ENCODE measurements at regions not wholly inside any gene's neighbourhood (a gene's known extent, or its start where the extent isn't known, plus 50 kb on each side); places are given as distances from the start of the nearest gene placed in this dataset.
A peak's percentile ranks its signal among the peaks of the same experiment; 100 is the strongest.

GRCh38 chr4:112910109-112910736 is 139.2 kb upstream of the ANK2 start:
- Histone ChIP-seq H3K27ac (peak overlapping the region in 1 of 2 donors; percentile 1), H3K4me3 (peak overlapping the region in 2 of 5 donors; percentile 8 to 12), H3K4me1 (replicated peaks in 1 of 2) (peaks cover 4 to 10% of the 10 kb centered on the region in 2 donors)
- peak in 7 of 8 experiments; percentile 22 to 82 (median 65) for ATAC-seq (replicated peaks in 6 of 8)
- in situ Hi-C loops (cut with MboI; ENCODE audit: low pct_unique_long_range_greater_than_20kb in 2 of 9, low sequenced_read_pairs in 9 of 9, unreplicated experiment in 9 of 9) = no loop called here
- whole genome bisulfite sequencing, 10 experiments = 4 to 43% (median 20%) methylated on average over 2 to 7 of the region's 7 CpGs; no CpG with 5 or more reads in 1 of the 10 experiments

GRCh38 chr4:112916868-112917267 is 132.6 kb upstream of the ANK2 start:
- no peak overlapping the region for H3K4me3 ChIP-seq
- in situ Hi-C loops (cut with MboI; ENCODE audit: low pct_unique_long_range_greater_than_20kb in 2 of 9, low sequenced_read_pairs in 9 of 9, unreplicated experiment in 9 of 9) = no loop called here
- ATAC-seq (replicated peaks in 6 of 8) = peak in 3 of 8 experiments; percentile 69 to 85 (median 73)
- no peak overlapping the region for H3K27ac ChIP-seq
- WGBS, 10 experiments = 63 to 100% (median 83%) methylated on average over 1 to 3 of the region's 3 CpGs; no CpG with 5 or more reads in 1 of the 10 experiments
- no peaks in the 10 kb centered on the region for H3K4me1 ChIP-seq (replicated peaks in 1 of 2)

GRCh38 chr4:112923516-112923915 is 125.9 kb upstream of the ANK2 start:
- in situ Hi-C loops (cut with MboI; ENCODE audit: low pct_unique_long_range_greater_than_20kb in 2 of 9, low sequenced_read_pairs in 9 of 9, unreplicated experiment in 9 of 9) = no loop called here

GRCh38 chr4:112926819-112927218 is 122.6 kb upstream of the ANK2 start:
- in situ Hi-C loops (cut with MboI; ENCODE audit: low pct_unique_long_range_greater_than_20kb in 2 of 9, low sequenced_read_pairs in 9 of 9, unreplicated experiment in 9 of 9) = loop anchor here in 8 of 9 experiments (25.0 kb wide), 2 partner anchors 165 to 290 kb away; partner anchors contain the start of genes LARP7 (in 8 of the 8) and ZGRF1 (in 8 of the 8)
- Histone ChIP-seq H3K27ac (no peak overlapping the region), H3K4me3 (no peak overlapping the region), H3K4me1 (replicated peaks in 1 of 2) (peaks cover 5 to 11% of the 10 kb centered on the region in 2 donors)
- peak in 1 of 8 experiments; percentile 56 for ATAC-seq (replicated peaks in 6 of 8)
- 14 to 100% (median 89%) methylated on average over 1 of the region's 1 CpG; no CpG with 5 or more reads in 3 of the 10 experiments for WGBS, 10 experiments

More at GRCh38 chr4:112923516-112923915, 125.9 kb upstream of the ANK2 start:
- Histone ChIP-seq H3K4me3 (no peak overlapping the region), H3K27ac (no peak overlapping the region), H3K4me1 (replicated peaks in 1 of 2) (peaks cover 5% of the 10 kb centered on the region in 2 donors)
- ATAC-seq (replicated peaks in 6 of 8) = no peak
- WGBS, 10 experiments = 0 to 100% (median 88%) methylated on average over 1 of the region's 1 CpG; no CpG with 5 or more reads in 1 of the 10 experiments

GRCh38 chr4:112927544-112927943 is 121.9 kb upstream of the ANK2 start:
- Histone ChIP-seq H3K27ac (no peak overlapping the region), H3K4me1 (replicated peaks in 1 of 2) (peaks cover 5 to 11% of the 10 kb centered on the region in 2 donors), H3K4me3 (no peak overlapping the region)
- 33 to 100% (median 83%) methylated on average over 1 of the region's 1 CpG for WGBS, 10 experiments
- in situ Hi-C loops (cut with MboI; ENCODE audit: low pct_unique_long_range_greater_than_20kb in 2 of 9, low sequenced_read_pairs in 9 of 9, unreplicated experiment in 9 of 9) = loop anchor here in 8 of 9 experiments (25.0 kb wide), 2 partner anchors 165 to 290 kb away; partner anchors contain the start of genes LARP7 (in 8 of the 8) and ZGRF1 (in 8 of the 8)
- peak in 1 of 8 experiments; percentile 61 for ATAC-seq (replicated peaks in 6 of 8)

- Histone ChIP-seq H3K4me1 (replicated peaks in 1 of 2) (peaks cover 5 to 8% of the 10 kb centered on the region in 2 donors), H3K27ac (no peak overlapping the region), H3K4me3 (no peak overlapping the region)
- in situ Hi-C loops (cut with MboI; ENCODE audit: low pct_unique_long_range_greater_than_20kb in 2 of 9, low sequenced_read_pairs in 9 of 9, unreplicated experiment in 9 of 9) = loop anchor here in 8 of 9 experiments (25.0 kb wide), 2 partner anchors 169 to 294 kb away; partner anchors contain the start of genes LARP7 (in 8 of the 8) and ZGRF1 (in 8 of the 8)
- 83 to 100% (median 98%) methylated on average over 1 to 4 of the region's 4 CpGs; no CpG with 5 or more reads in 1 of the 10 experiments for WGBS, 10 experiments
- ATAC-seq (replicated peaks in 6 of 8) = no peak
These were observed 118.5 kb upstream of the ANK2 start for GRCh38 chr4:112931001-112931400.

GRCh38 chr4:112933790-112934189 is 115.7 kb upstream of the ANK2 start:
- H3K4me1 ChIP-seq (replicated peaks in 1 of 2) = peaks cover 0 to 6% of the 10 kb centered on the region in 2 donors
- no peak overlapping the region for H3K4me3 ChIP-seq
- 45 to 93% (median 85%) methylated on average over 2 to 5 of the region's 5 CpGs for WGBS, 10 experiments
- in situ Hi-C loops (cut with MboI; ENCODE audit: low pct_unique_long_range_greater_than_20kb in 2 of 9, low sequenced_read_pairs in 9 of 9, unreplicated experiment in 9 of 9) = loop anchor here in 8 of 9 experiments (25.0 kb wide), 2 partner anchors 171 to 296 kb away; partner anchors contain the start of genes LARP7 (in 8 of the 8) and ZGRF1 (in 8 of the 8)
- no peak for ATAC-seq (replicated peaks in 6 of 8)
- H3K27ac ChIP-seq = no peak overlapping the region

GRCh38 chr4:112938461-112939058 is 110.9 kb upstream of the ANK2 start:
- in situ Hi-C loops (cut with MboI; ENCODE audit: low pct_unique_long_range_greater_than_20kb in 2 of 9, low sequenced_read_pairs in 9 of 9, unreplicated experiment in 9 of 9) = loop anchor here in 8 of 9 experiments (5.0 to 25.0 kb wide), 3 partner anchors 171 to 301 kb away; partner anchors contain the start of genes LARP7 (in 8 of the 8) and ZGRF1 (in 8 of the 8)
- Histone ChIP-seq H3K4me1 (replicated peaks in 1 of 2) (peaks cover 3 to 17% of the 10 kb centered on the region in 2 donors), H3K27ac (no peak overlapping the region), H3K4me3 (no peak overlapping the region)
- WGBS, 10 experiments = 0 to 43% (median 0%) methylated on average over 1 of the region's 1 CpG; no CpG with 5 or more reads in 2 of the 10 experiments
- peak in 4 of 8 experiments; percentile 27 to 45 (median 40) for ATAC-seq (replicated peaks in 6 of 8)

GRCh38 chr4:112939901-112940300 is 109.6 kb upstream of the ANK2 start:
- ATAC-seq (replicated peaks in 6 of 8) = no peak
- in situ Hi-C loops (cut with MboI; ENCODE audit: low pct_unique_long_range_greater_than_20kb in 2 of 9, low sequenced_read_pairs in 9 of 9, unreplicated experiment in 9 of 9) = loop anchor here in 8 of 9 experiments (5.0 to 25.0 kb wide), 3 partner anchors 173 to 303 kb away; partner anchors contain the start of genes LARP7 (in 8 of the 8) and ZGRF1 (in 8 of the 8)
- H3K27ac ChIP-seq = no peak overlapping the region
- no peak overlapping the region for H3K4me3 ChIP-seq
- 63 to 100% (median 90%) methylated on average over 1 to 4 of the region's 4 CpGs for WGBS, 10 experiments
- peaks cover 3 to 22% of the 10 kb centered on the region in 2 donors for H3K4me1 ChIP-seq (replicated peaks in 1 of 2)

- peak overlapping the region in 1 of 2 donors; percentile 25 for H3K27ac ChIP-seq
These were observed 109.1 kb upstream of the ANK2 start for GRCh38 chr4:112940336-112940735.

GRCh38 chr4:112942077-112942476 is 107.4 kb upstream of the ANK2 start:
- Histone ChIP-seq H3K4me1 (replicated peaks in 1 of 2) (peaks cover 3 to 31% of the 10 kb centered on the region in 2 donors), H3K27ac (no peak overlapping the region), H3K4me3 (no peak overlapping the region)
- in situ Hi-C loops (cut with MboI; ENCODE audit: low pct_unique_long_range_greater_than_20kb in 2 of 9, low sequenced_read_pairs in 9 of 9, unreplicated experiment in 9 of 9) = loop anchor here in 8 of 9 experiments (25.0 kb wide), 2 partner anchors 180 to 305 kb away; partner anchors contain the start of genes LARP7 (in 8 of the 8) and ZGRF1 (in 8 of the 8)
- 63 to 100% (median 93%) methylated on average over 1 to 2 of the region's 2 CpGs; no CpG with 5 or more reads in 1 of the 10 experiments for WGBS, 10 experiments
- ATAC-seq (replicated peaks in 6 of 8) = no peak

More at GRCh38 chr4:112940336-112940735, 109.1 kb upstream of the ANK2 start:
- peak in 1 of 8 experiments; percentile 50 for ATAC-seq (replicated peaks in 6 of 8)
- H3K4me3 ChIP-seq = no peak overlapping the region
- peaks cover 3 to 22% of the 10 kb centered on the region in 2 donors for H3K4me1 ChIP-seq (replicated peaks in 1 of 2)
- in situ Hi-C loops (cut with MboI; ENCODE audit: low pct_unique_long_range_greater_than_20kb in 2 of 9, low sequenced_read_pairs in 9 of 9, unreplicated experiment in 9 of 9) = loop anchor here in 8 of 9 experiments (25.0 kb wide), 2 partner anchors 178 to 303 kb away; partner anchors contain the start of genes LARP7 (in 8 of the 8) and ZGRF1 (in 8 of the 8)

GRCh38 chr4:112942997-112943396 is 106.5 kb upstream of the ANK2 start:
- ATAC-seq (replicated peaks in 6 of 8) = peak in 6 of 8 experiments; percentile 29 to 91 (median 66)
- Histone ChIP-seq H3K4me3 (no peak overlapping the region), H3K27ac (no peak overlapping the region), H3K4me1 (replicated peaks in 1 of 2) (peaks cover 3 to 33% of the 10 kb centered on the region in 2 donors)
- 46 to 100% (median 62%) methylated on average over 2 of the region's 2 CpGs for WGBS, 10 experiments
- in situ Hi-C loops (cut with MboI; ENCODE audit: low pct_unique_long_range_greater_than_20kb in 2 of 9, low sequenced_read_pairs in 9 of 9, unreplicated experiment in 9 of 9) = loop anchor here in 8 of 9 experiments (25.0 kb wide), 2 partner anchors 181 to 306 kb away; partner anchors contain the start of genes LARP7 (in 8 of the 8) and ZGRF1 (in 8 of the 8)

Measured in motor neuron (in vitro differentiated cells).